Epithelial cell of prostate (primary cell): ENCODE measurements at regions not wholly inside any gene's neighbourhood (a gene's known extent, or its start where the extent isn't known, plus 50 kb on each side); places are given as distances from the start of the nearest gene placed in this dataset.
"Not testable (repeated sequence)": the region's sequence is repeated elsewhere in the genome, so short reads cannot be mapped to it uniquely, and the experiment has no call there.

Experiments
- DNase-seq: peaks from one replicate; pipeline ENCODE4 v3.0.0-alpha.2; 2011; ENCODE audit warnings: low read depth, low spot score
- H3K27ac ChIP-seq: fragments of 450-650 bp; 2 replicates; pipeline ENCODE4 v1.5.1; 2017; ENCODE audit warnings: mild to moderate bottlenecking

DNA sequence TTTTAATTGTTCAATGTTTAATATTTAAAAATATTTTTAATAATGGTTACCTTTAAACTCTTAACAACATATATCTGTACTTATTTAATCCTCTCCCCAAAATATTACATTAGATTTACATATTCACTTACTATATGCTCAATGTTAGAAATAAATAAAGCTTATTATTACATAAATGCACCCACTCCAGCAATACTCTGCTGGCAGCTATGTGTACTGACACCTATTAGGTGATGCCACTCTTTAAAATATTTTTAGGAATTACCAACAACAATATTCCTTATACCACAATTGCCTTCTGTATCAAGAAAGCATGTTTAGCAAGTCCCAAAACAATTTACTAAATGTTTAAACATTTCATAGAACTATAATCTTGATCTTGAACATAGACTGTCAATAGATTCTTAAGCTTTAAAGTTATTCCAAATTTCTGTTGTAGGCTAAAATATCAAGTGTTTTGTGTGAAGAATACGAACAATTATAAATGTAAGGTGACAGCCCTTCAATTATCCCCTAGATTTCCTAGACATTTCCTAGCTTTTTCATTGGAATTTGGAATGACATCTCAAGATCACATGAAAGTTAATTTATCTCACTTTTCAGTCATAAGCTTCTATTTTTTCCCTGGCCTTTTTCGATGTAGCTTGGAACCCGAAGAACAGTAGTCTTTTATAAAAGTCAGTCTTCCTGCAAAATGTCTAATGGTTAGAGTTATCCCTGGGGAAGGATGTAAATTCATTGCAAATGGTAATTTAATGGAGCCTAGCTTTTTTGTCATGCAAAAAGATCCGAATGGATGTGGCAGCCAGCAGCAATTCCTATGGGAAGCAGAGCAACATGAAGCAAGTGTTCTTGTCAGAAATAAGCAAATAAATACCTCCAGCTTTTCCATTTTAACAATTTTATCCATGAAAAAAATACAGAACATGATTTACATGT lies 907.5 kb upstream of the ATXN7L3B start:
- no peak for DNase-seq

DNA sequence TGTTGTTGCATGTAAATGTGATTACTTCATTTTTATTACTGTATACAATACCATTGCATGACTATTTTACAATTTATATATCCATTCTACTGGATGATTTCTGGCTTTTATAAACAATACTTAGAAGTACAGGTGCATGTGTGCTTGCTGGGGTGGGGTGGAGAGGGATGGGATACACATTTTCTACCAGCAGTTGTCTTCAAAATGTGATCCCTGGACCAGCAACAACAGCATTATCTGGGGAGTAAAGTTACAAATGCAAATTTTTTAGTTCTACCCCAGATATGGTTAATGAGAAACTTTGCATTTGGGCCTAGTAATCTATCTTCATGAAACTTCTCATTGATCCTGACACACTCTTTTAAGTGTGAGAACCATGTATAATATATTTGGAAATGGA lies 905.4 kb upstream of the ATXN7L3B start:
- no peak for DNase-seq
- H3K27ac ChIP-seq: no peak overlapping the region

More for the DNA sequence above, 907.5 kb upstream of the ATXN7L3B start:
- H3K27ac ChIP-seq: no peak overlapping the region

DNA sequence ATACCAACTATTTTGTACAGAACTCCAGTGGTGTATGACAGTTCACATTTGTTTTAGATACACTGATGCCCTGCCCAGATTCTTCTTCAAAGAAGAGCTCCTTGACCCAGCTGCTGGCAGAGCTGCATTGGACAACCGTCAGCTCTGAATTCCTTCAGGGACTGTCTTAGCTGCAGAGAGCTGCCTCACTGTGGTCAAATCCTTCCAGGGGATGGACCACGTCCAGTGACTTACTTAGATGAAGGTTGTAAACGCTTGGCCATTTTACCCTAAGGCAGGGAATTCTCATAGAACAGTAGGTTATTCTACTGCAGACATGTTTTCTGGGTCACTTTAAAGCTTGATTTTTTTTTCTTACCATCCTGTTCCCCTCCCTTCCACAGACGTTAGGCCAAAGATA lies 905.0 kb upstream of the ATXN7L3B start:
- DNase-seq: no peak
- H3K27ac ChIP-seq: no peak overlapping the region

DNA sequence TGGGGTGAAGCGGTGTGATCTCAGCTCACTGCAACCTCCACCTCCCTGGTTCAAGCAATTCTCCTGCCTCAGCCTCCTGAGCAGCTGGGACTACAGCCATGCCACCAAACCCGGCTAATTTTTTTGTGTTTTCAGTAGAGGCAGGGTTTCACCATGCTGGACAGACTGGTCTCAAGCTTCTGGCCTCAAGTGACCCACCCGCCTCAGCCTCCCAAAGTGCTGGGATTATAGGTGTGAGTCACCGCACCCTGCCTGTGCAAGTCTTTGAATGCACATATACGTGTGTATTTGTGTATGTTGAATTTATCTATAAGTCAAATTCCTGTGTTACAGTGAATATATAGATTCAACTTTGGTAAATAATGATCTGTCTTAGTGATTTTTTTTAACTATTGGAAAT lies 898.2 kb upstream of the ATXN7L3B start:
- not testable (repeated sequence) for H3K27ac ChIP-seq, DNase-seq

DNA sequence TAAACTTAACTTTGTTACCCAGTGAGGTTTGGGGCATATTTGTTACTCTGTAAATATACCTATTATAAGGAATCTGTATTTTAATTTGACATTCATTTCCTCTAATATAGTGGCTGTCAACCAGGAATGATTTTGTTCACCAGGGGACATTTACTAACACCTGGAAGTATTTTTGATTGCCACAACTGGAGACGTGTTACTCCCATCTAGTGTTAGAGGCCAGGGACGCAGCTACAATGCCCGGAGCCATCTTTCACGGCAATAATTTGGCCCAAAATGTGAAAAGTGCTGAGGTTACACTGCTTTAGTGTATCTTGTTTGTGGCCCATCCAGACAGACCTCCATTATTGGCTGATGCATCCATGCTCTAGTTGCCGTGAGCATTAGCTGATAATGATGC lies 881.3 kb upstream of the ATXN7L3B start:
- no peak for DNase-seq
- H3K27ac ChIP-seq: no peak overlapping the region

DNA sequence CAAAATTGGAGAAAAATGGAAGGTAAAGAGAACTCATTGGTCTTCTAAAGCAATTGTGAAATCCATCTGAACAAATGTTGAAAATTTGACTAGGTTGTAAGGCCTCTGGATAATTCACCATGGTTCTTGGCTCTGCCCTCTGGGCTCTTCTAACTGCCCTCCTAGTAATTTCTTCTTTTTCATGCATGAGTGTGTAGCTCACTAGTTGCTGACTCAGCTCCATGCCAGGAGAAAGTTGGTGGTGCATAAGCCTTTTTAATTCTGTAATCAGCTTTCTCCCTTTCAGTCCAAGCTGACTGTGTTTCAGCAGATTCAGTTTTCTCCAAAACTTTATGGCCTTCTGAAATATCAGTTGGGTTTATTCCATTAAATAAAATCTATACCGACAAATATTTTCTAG lies 877.8 kb upstream of the ATXN7L3B start:
- no peak overlapping the region for H3K27ac ChIP-seq
- DNase-seq: no peak

DNA sequence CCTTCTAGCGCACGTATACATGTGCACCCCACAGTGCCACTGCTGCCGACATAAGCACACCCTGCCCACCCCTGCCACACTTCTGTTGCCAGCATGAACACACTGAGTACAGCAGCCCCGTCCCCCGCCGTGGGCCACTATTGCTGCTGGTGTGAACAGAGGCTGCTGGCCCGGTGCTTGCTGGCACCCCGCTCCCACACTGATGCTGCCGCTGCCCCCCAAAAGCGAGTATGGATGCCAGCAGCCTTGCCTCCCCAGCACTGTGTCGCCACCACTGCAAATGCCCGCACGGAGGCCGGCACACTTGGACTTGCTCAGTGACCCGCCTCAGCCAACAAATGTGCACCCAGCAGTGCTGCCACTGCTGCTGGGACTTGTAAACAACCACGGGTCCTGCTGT lies 872.4 kb upstream of the ATXN7L3B start:
- H3K27ac ChIP-seq: no peak overlapping the region
- DNase-seq: no peak

DNA sequence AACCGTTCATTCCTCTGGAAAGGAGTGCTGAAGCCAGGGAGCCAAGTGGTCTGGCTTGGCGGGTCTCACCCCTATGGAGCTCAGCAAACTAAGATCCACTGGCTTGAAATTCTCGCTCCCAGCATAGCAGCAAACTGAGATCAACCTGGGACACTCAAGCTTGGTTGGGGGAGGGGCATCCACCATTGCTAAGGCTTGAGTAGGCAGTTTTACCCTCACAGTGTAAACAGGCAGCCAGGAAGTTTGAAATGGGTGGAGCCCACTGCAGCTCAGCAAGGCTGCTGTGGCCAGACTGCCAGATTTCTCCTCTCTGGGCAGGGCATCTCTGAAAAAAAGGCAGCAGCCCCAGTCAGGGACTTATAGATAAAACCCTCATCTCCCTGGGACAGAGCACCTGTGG lies 866.1 kb upstream of the ATXN7L3B start:
- H3K27ac ChIP-seq, DNase-seq: not testable (repeated sequence)

DNA sequence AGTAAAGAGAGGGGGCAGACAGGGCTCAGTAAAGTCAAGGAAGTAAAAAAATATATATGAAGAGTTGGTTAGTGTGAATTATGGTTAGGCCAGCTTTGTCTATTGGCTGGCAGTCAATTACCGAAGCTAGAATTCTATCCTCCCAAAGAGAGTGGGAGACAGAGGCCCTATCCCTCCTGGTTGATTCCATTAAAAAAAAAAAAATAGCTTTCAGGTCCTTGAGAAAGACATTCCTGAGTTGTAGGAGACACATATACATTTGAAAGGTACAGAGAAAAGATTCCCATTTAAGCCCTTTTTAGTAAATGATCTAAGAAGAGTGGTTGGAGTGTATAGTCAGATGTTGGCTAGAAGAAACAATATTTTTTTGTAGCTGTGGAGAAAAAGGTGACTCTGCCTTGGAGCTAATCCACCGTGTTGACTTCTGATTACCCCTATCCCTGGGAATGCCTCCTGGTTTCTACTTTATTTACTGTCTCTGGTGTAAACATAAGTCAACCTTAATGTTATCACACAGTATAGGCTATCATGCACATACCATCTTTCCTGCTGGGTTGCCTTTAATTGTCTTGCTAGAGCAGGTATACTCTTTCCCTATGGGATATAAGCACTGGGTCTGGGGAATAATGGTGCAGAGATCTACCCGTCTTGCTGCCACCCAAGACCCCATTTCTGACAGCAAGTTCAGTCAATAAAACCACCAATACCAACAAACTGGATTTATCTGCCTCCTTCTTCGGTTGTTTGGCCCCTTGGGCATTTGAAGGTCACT lies 859.9 kb upstream of the ATXN7L3B start:
- no peak for DNase-seq
- H3K27ac ChIP-seq: no peak overlapping the region

DNA sequence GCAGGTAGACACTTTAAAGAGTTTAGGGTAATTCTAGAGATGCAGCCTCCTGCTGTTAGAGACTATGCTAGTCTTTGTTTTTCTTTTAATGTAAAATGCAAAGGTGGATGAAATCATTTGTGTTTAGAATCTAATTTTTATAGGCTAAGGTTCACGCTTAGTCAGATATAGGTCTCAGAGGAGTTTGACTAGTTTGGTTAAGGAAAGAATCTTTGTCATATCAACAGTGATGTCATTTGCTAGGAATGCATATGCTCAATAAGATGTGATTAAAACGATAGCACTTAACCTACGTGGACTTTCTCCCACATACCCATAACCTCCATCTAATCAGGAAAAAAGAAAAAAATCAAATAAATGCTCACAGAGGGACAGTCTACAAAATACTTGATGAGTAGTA lies 859.3 kb upstream of the ATXN7L3B start:
- H3K27ac ChIP-seq: no peak overlapping the region
- DNase-seq: no peak

DNA sequence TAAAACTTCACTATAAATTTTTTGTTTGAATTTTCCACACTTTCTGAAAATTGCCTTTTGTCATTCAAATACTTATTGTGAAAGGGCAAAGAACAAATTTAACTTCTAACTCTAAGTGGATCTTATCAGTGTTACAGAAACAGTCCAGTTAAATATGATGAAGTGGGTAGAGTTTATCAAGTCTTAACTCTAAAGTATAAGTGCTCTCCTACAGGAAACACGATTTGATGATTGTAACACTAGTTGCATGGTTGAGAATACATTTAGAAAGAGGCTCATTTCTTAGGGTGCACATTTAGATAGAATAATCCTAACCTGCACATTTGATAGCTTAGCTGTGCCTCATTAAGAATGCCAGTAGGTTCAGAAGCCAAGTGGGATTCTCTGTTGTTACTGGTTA lies 838.3 kb upstream of the ATXN7L3B start:
- no peak overlapping the region for H3K27ac ChIP-seq
- no peak for DNase-seq

DNA sequence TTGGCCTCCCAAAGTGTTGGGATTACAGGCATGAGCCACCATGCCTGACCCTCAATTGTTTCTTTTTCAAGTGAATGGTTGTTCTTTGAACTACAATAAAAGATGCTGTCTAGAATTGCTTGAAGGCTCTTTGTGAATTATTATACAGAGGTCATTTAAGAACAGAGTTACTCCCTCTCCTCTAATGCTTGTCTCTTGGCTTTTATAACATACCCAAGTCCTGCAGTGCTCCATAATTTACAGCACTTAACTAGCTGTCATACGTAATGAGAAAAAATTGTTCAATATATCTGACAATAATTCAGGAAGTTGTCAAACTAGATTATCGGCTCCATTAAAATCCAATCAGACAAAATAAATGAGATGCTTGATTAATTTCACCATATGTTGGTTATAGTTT lies 823.0 kb upstream of the ATXN7L3B start:
- no peak for DNase-seq
- no peak overlapping the region for H3K27ac ChIP-seq

DNA sequence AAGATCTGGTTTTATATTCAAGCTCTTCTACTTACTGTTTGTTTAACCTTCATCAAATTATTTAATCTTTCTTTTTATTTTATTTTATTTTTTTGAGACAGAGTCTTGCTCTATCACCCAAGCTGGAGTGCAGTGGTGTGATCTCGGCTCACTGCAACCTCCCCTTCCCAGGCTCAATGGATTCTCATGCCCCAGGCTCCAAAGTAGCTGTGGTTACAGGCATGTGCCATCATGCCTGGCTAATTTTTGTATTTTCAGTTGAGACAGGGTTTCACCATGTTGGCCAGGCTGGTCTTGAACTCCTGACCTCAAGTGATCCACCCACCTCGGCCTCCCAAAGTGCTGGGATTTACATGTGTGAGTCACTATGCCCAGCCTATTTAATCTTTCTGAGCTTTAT lies 821.5 kb upstream of the ATXN7L3B start:
- H3K27ac ChIP-seq, DNase-seq: not testable (repeated sequence)

DNA sequence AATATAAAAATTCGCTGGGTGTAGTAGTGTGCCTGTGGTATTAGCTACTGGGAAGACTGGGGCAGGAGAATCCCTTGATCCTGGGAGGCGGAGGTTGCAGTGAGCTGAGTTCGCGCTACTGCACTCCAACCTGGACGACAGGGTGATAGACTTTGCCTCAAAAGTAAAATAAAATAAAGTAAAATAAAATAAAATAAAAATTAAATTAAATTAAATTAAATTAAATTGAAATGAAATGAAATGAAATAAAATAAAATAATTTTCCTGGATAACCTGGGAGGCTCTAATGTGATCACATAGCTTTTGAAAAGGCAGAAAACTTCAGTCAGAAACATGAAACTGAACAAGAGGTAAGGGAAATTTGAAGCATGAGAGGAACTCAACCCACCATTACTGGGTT lies 818.4 kb upstream of the ATXN7L3B start:
- no peak overlapping the region for H3K27ac ChIP-seq
- DNase-seq: no peak

DNA sequence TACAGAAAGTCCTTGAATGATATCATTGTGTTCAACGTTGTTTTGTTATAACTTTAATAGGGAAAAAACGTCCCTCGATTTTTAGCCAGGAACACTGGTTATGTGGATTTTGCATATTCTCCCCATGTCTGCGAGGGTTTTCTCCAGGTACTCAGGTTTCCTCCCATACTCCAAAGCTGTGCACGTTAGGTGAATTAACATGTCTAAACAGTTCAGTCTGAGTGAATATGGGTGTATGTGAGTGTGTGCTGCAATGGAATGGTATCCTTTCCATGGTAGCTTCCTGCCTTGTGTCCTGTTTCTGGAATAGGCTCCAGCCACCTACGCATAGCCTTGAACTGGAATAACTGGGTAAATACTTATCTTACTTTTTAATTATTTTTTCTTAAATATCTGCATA lies 810.8 kb upstream of the ATXN7L3B start:
- no peak for DNase-seq
- no peak overlapping the region for H3K27ac ChIP-seq

DNA sequence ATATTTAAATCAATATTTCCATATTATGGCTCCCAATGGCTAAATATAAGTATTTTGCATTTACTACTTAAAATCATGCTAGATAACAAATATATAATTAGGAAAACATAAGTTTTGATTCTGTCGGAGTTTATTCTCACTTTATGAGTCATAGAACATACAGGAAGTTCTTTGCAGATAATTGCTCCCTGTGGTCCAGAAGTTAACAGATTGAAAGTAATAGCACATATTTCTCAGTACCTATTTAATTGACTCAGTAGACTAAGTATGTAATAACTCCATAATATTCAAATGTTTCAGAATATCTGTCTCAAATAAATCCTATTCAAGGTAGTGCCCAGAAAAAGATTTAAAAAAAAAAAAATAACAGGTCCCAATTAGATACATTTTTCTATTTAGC lies 806.0 kb upstream of the ATXN7L3B start:
- no peak overlapping the region for H3K27ac ChIP-seq
- no peak for DNase-seq

DNA sequence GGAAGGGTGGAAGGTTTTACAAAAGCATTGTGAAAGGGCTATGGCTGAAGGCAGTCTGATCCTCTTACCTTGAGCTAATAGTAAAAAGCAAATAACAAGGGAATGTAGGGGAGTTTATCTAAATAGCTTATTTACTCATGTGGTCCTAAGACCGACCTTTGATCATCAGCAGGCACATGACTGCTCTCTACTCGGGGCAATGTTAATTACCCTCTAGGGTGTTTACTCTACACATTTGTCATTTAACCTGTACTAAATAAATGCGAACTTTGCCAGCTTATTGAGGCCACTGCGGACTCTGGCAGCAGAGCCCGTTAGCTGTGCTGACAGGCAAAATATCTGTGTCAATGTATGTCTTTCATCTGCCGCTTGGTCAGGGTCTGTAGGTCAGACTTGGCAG lies 768.3 kb upstream of the ATXN7L3B start:
- H3K27ac ChIP-seq: no peak overlapping the region

DNA sequence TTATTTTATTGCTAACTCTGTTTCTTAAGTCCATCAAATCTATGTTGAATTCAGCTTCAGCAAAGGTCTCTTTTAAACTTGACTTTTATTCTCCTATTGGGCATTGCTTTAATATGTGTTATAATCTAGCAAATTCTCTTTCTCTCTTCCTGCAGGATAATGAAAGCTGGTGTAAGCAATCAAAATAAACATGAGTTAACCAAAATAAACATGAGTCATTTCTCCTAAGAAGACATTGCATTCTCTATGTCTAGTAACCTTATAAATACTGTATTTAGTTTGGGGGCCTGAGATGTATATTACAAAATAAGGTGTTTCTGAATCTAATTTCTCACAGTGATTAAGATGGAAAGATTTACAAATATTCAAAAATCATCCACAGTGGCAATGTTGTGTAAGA lies 739.1 kb upstream of the ATXN7L3B start:
- no peak for DNase-seq

More for the DNA sequence above, 768.3 kb upstream of the ATXN7L3B start:
- DNase-seq: no peak

DNA sequence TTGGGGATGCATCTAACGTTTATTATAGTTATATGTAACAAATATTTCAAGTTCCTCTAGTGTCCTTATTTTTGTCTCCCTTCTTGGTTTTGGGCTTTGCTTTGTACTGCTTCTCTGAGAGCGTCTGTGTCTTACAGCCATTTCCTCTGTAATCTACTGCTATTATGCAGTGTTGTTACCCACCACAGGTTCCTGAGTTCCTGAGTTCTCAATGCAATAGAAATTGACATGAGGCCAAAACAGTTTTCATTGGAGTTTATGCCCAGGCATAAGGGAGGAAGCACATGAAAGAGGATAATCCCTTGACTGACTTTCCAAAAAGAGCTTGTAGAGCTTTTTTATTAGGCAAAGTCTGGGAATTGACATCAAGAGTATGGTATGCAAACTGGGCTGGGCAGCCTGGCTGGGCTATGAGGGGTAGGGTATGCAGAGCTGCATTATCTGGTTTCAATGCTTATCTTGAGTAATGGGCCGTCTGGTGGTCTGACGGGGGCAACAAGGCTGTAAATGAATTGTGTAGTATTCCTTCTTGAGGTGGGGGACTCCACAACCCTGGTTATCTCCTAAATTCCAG lies 722.5 kb upstream of the ATXN7L3B start:
- no peak for DNase-seq
- H3K27ac ChIP-seq: no peak overlapping the region

More for the DNA sequence above, 739.1 kb upstream of the ATXN7L3B start:
- H3K27ac ChIP-seq: no peak overlapping the region

DNA sequence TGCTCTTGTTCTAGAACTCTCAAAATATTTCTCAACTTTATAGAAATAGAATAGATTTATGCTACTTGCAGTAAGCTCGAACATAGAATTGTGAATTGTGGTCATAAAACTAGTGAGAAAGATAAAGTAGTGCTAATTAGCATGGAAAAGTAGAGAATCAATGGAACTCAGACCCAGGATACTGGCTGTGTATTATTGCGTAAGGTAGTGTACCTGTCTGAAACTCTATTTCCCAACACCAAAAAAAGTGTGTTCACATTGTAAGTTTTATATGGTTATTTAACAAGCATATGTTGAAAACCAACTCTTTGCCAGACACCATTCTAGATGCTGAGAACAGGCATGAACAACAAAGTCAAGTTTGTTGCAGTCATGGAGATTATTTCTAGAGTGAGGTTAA lies 720.5 kb upstream of the ATXN7L3B start:
- H3K27ac ChIP-seq: no peak overlapping the region
- DNase-seq: no peak

DNA sequence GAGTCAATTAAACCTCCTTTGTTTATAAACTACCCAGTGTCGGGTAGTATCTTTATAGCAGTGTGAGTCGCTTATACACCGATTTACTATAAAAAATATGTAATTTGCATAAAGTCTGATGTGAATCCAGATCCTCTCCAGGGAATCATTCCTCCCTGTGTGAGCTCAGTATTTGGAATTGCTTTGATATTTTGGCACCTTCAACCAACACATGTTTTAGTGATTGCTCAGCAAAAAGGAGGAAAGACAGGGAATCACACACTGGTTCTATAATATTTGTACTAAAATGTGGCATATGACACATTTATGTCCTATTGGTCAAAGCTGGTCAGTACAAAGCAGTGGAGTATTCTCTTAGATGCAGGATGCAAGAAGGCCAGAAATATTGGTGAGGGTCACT lies 703.9 kb upstream of the ATXN7L3B start:
- no peak overlapping the region for H3K27ac ChIP-seq
- no peak for DNase-seq
